Ammon's horn (tissue), 1 donor: ENCODE measurements at regions not wholly inside any gene's neighbourhood (a gene's known extent, or its start where the extent isn't known, plus 50 kb on each side); places are given as distances from the start of the nearest gene placed in this dataset.
"Not testable (repeated sequence)": the region's sequence is repeated elsewhere in the genome, so short reads cannot be mapped to it uniquely, and the experiment has no call there.

Source experiments
- DNase-seq: peaks from one replicate; pipeline ENCODE4 v3.0.0-alpha.2; 2016; ENCODE audit warnings: low spot score

DNA sequence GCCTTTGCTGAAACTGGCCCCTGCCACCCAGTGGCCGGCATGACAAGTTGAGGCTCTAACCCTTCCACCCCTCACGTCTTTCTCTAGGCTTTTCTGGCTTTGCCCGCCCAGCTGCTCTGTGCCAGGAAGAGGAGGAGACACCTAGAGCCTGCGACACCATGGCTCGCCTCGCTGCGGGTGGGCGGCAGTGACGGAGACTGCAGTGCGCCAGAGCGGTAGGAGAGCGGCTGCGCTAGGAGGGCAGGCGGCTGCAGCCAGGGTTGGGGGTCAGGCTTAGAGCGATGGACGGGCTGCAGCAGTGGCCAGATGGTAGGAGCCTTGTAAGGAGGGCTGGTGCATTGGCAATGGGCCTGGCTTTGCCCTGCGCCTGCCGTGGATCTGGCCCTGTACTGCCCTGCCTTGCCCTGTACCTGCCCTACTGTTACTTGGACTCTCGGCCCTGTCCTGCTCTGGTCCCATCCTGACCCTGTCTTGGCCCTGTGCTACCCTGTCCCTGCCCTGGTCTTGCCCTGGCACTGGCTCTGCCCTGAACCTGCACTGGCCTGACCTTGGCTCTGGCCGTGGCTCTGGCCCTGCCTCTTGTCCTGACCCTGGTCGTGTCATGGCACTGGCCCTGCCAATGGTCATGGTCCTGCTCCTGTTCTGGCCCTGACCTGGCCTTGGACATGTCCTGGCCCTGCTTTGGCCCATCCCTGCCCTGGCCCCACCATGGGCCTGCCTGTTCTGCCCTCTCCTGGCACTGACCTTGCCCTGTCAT is 330.7 kb upstream of the PLGLB1 start:
- not testable (repeated sequence) for DNase-seq

DNA sequence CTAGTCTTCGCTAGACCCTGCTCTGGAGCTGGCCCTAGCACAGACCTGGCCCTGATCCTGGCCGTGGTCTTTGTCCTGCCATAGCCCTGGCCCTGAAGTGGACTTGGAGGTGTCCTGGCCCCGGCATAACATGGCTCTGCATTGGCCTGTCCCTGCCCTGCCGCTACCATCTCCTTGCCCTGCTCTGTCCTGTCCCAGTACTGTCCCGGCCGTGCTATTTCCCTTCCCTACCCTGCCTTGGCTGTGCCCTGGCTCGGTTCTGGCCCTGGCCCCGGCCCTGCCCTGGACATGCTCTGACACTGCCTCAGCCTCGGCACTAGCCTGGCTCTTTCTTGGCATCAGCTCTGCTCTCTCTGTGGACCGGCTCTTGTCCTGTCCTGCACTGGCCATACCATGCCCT is 331.8 kb upstream of the PLGLB1 start:
- not testable (repeated sequence) for DNase-seq

DNA sequence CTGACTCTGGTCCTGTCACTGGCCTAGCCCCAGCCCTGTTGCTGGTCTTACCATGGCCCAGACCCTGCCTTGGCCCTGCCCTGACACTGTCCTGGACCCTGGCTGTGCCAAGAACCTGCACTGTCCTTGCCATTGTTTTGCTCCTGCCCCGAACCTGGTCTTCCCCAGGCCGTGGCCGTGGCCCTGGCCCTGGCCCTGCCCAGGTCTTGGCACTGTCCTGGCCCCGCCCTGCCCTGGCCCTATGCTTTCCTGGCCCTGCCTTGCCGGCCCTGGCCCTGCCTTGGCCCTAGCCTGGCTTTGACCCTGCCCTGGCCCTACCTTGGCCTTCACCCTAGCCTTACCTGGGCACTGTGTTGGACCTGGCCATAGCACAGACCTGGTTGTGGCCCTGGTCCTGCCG is 332.5 kb upstream of the PLGLB1 start:
- not testable (repeated sequence) for DNase-seq

DNA sequence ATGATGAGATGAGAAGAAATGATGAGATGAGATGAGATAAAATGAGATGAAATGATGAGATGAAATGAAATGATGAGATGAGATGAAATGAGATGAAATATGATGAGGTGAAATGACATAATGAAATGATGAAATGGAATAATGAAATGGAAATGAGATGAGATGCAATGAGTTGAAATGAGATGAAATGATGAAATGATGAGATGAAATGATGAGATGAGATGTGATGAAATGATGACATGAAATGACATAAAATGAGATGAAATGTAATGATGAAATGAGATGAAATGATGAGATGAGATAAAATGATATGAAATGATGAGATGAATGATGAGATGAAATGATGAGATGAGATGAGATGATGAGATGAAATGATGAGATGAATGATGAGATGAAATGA is 338.6 kb upstream of the PLGLB1 start:
- not testable (repeated sequence) for DNase-seq

DNA sequence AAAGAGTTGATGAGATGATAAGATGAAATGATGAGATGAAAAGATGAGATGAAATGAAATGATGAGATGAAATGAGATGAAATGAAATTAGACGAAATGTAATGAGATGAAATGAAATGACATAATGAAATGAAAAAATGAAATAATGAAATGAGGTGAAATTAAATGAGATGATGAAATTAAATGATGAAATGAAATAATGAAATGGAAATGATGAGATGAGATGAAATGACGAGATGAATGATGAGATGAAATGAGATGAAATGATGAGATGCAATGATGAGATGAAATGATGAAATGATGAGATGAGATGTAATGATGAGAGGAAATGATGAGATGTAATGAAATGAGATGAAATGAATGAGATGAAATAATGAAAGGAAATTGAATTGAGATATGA is 339.3 kb upstream of the PLGLB1 start:
- not testable (repeated sequence) for DNase-seq

DNA sequence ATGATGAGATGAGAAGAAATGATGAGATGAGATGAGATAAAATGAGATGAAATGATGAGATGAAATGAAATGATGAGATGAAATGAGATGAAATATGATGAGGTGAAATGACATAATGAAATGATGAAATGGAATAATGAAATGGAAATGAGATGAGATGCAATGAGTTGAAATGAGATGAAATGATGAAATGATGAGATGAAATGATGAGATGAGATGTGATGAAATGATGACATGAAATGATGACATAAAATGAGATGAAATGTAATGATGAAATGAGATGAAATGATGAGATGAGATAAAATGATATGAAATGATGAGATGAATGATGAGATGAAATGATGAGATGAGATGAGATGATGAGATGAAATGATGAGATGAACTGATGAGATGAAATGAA is 340.2 kb upstream of the PLGLB1 start:
- DNase-seq: not testable (repeated sequence)

DNA sequence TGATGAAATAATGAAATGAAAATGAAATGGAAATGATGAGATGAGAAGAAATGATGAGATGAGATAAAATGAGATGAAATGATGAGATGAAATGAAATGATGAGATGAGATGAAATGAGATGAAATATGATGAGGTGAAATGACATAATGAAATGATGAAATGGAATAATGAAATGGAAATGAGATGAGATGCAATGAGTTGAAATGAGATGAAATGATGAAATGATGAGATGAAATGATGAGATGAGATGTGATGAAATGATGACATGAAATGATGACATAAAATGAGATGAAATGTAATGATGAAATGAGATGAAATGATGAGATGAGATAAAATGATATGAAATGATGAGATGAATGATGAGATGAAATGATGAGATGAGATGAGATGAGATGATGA is 342.7 kb upstream of the PLGLB1 start:
- DNase-seq: not testable (repeated sequence)

DNA sequence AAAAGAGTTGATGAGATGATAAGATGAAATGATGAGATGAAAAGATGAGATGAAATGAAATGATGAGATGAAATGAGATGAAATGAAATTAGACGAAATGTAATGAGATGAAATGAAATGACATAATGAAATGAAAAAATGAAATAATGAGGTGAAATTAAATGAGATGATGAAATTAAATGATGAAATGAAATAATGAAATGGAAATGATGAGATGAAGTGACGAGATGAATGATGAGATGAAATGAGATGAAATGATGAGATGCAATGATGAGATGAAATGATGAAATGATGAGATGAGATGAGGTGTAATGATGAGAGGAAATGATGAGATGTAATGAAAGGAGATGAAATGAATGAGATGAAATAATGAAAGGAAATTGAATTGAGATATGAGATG is 343.4 kb upstream of the PLGLB1 start:
- not testable (repeated sequence) for DNase-seq

DNA sequence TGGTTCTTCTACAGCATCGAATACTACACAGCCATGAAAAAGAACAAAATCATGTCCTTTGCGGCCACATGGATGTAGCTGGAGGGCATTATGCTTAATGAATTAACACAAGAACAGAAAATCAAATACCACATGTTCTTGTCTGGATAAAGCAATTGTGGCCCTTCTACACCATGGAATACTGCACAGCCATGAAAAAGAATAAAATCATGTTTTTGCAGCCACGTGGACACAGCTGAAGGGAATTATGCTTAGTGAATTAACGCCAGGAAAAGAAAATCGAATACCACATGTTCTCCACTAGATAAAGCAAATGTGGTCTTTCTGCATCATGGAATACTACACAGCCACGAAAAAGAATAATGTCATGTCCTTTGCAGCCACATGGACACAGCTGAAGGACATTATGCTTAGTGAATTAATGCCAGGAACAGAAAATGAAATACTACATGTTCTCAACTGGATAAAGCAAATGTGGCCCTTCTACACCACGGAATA is 361.8 kb upstream of the PLGLB2 start:
- DNase-seq: not testable (repeated sequence)

DNA sequence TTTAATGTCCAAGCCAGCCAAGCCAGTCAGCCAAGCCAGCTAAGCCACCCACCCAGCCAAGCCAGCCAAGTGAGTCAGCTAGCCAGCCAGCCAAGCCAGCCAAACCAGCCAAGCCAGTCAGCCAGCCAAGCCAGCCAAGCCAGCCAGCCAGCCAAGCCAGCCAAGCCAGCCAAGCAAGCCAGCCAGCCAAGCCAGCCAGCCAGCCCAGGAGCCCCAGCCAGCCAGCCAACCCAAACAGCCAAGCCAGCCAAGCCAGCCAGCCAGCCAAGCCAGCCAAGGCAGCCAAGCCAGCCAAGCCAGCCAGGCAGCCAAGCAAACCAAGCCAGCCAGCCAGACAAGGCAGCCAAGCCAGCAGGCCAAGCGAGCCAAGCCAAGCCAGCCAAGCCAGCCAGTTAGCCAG is 352.1 kb upstream of the PLGLB2 start:
- DNase-seq: not testable (repeated sequence)

DNA sequence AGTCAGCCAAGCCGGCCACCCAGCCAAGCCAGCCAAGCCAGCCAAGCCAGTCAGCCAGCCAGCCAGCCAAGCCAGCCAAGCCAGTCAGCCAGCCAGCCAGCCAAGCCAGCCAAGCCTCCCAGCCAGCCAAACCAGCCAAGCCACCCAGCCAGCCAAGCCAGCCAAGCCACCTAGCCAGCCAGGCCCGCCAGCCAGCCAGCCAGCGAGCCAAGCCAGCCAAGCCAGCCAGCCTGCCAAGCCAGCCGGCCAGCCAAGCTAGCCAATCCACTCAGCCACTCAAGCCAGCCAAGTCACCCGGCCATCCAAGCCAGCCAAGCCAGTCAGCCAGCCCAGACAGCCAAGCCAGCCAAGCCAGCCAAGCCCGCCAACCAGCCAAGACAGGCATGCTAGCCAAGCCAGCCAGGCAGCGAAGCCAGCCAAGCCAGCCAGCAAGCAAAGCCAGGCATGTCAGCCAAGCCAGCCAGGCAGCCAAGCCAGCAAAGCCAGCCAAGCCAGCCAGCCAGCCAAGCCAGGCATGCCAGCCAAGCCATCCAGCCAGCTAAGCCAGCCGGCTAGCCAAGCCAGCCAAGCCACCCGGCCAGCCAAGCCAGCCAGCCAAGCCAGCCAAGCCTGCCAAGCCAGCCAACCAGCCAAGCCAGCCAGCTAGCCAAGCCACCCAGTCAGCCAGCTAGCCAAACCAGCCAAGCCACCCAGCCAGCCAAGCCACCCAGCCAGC is 351.2 kb upstream of the PLGLB2 start:
- not testable (repeated sequence) for DNase-seq

DNA sequence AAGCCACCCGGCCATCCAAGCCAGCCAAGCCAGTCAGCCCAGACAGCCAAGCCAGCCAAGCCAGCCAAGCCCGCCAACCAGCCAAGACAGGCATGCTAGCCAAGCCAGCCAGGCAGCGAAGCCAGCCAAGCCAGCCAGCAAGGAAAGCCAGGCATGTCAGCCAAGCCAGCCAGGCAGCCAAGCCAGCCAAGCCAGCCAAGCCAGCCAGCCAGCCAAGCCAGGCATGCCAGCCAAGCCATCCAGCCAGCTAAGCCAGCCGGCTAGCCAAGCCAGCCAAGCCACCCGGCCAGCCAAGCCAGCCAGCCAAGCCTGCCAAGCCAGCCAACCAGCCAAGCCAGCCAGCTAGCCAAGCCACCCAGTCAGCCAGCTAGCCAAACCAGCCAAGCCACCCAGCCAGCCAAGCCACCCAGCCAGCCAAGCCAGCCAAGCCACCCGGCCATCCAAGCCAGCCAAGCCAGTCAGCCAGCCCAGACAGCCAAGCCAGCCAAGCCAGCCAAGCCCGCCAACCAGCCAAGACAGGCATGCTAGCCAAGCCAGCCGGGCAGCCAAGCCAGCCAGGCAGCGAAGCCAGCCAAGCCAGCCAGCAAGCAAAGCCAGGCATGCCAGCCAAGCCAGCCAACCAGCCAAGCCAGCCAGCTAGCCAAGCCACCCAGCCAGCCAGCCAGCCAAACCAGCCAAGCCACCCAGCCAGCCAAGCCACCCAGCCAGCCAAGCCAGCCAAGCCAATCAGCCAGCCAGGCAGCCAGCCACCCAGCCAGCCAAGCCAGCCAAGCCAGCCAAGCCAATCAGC is 350.4 kb upstream of the PLGLB2 start:
- DNase-seq: not testable (repeated sequence)

DNA sequence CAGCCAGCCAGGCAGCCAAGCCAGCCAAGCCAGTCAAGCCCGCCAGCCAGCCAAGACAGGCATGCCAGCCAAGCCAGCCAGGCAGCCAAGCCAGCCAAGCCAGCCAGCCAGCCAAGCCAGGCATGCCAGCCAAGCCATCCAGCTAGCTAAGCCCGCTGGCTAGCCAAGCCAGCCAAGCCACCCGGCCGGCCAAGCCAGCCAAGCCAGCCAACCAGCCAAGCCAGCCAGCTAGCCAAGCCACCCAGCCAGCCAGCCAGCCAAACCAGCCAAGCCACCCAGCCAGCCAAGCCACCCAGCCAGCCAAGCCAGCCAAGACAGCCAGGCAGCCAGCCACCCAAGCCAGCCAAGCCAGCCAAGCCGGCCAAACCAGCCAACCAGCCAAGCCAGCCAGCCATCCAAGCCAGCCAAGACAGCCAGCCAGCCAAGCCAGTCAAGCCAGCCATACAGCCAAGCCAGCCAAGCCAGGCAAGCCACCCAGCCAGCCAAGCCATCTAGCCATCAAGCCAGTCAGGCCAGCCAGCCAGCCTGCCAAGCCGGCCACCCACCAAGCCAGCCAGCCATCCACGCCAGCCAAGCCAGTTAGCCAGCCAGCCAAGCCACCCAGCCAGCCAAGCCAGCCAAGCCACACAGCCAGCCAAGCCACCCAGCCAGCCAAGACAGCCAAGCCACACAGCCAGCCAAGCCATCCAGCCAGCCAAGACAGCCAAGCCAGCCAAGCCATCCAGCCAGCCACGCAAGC is 349.2 kb upstream of the PLGLB2 start:
- not testable (repeated sequence) for DNase-seq

DNA sequence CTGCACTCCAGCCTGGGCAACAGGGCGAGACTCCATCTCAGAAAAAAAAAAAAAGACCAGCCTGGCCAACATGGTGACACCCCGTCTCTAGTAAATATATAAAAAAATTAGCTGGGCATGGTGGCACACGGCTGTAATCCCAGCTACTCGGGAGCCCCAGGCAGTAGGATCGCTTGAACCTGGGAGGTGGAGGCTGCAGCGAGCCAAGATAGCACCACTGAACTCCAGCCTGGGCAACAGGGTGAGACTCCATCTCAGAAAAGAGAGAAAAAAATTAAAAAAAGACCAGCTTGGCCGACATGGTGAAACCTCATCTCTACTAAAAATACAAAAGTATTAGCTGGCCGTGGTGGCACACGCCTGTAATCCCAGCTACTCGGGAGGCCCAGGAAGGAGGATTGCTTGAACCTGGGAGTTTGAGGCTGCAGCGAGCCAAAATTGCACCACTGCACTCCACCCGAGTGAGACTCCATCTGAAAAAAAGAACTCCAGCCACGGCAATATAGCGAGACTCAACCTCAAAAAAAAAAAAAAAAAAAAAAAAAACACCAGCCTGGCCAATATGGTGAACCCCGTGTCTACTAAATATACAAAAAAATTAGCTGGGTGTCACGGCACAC is 346.1 kb upstream of the PLGLB2 start:
- DNase-seq: no peak

DNA sequence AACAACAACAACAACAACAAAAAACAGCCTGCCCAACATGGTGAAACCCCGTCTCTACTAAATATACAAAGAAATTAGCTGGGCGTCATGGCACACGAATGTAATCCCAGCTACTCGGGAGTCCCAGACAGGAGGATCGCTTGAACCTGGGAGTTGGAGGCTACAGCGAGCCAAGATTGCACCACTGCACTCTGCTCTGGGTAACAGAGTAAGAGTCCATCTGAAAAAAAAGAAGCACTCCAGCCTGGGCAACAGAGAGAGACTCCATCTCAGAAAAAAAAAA is 344.1 kb upstream of the PLGLB2 start:
- no peak for DNase-seq

DNA sequence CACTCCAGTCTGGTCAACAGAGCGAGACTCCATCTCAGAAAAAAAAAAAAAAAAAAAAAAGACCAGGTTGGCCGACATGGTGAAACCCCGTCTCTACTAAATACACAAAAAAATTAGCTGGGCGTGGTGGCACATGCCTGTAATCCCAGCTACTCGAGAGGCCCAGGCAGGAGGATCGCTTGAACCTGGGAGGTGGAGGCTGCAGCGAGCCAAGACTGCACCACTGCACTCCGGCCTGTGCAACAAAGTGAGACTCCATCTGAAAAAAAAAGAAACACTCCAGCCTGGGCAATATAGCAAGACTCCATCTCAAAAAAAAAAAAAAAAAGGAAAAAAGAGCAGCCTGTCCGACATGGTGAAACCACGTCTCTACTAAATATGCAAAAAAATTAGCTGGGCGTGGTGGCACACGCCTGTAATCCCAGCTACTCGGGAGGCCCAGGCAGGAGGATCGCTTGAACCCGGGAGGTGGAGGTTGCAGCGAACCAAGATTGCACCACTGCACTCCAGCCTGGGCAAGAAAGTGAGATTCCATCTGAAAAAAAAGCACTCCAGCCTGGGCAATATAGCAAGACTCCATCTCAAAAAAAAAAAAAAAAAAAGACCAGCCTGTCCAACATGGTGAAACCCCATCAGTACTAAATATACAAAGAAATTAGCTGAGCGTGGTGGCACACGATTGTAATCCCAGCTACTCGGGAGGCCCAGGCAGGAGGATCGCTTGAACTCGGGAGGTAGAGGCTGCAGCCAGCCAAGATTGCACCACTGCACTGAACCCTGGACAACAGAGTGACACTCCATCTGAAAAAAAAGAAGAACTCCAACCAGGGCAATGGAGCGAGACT is 343.3 kb upstream of the PLGLB2 start:
- DNase-seq: not testable (repeated sequence)

DNA sequence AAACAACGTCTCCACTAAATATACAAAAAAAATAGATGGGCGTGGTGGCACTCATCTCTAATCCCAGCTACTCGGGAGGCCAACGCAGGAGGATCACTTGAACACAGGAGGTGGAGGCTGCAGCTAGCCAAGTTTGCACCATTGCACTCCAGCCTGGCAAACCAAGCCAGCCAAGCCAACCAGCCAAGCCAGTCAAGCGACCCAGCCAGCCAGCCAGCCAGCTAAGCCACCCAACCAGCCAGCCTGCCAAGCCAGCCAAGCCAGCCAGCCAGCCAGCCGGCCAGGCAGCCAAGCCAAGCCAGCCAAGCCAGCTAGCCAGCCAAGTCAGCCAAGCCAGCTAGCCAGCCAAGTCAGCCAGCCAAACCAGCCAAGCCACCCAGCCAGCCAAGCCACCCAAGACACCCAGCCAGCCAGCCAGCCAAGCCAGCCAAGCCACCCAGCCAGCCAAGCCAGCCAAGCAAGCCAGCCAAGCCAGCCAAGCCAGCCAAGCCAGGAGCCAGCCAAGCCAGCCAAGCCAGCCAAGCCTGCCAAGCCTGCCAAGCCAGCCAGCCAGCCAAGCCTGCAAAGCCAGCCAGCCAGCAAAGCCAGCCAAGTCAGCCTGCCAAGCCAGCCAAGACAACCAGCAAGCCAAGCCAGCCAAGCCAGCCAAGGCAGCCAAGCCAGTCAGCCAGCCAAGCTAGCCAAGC is 342.2 kb upstream of the PLGLB2 start:
- not testable (repeated sequence) for DNase-seq

DNA sequence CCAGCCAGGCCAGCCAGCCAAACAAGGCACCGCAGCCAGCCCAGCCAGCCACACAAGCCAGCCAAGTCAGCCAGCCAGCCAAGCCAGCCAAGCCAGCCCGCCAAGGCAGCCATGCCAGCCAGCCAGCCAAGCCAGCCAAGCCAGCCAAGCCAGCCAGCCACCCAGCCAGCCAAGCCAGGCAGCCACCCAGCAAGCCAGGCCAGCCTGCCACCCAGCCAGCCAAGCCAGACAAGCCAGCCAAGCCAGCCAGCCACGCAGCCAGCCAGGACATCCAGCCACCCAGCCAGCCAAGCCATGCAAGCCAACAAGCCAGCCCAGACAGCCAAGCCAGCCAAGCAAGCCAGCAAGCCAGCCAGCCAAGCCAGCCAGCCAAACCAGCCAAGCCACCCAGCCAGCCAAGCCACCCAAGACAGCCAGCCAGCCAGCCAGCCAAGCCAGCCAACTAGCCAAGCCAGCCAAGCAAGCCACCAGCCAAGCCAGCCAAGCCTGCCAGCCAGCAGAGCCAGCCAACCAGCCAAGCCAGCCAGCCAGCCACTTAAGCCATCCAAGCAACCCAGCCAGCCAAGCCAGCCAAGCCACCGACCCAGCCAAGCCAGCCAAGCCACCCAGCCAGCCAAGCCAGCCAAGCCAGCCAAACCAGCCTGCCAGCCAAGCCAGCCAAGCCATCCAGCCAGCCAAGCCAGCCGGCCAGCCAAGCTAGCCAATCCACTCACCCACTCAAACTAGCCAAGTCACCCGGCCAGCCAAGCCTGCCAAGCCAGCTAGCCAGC is 341.3 kb upstream of the PLGLB2 start:
- DNase-seq: peak; percentile 2

DNA sequence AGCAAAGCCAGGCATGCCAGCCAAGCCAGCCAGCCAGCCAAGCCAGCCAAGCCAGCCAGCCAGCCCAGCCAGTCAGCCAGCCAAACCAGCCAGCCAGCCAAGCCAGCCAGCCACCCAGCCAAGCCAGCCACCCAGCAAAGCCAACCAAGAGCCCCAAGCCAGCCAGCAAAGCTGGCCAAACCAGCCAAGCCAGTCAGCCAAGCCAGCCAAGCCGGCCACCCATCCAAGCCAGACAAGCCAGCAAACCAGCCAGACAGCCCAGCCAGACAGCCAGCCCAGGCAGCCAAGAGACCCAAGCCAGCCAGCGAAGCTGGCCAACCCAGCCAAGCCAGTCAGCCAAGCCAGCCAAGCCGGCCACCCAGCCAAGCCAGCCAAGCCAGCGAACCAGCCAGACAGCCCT is 338.3 kb upstream of the PLGLB2 start:
- DNase-seq: not testable (repeated sequence)
